WTC11 (cell line): ENCODE measurements at regions not wholly inside any gene's neighbourhood (a gene's known extent, or its start where the extent isn't known, plus 50 kb on each side); places are given as distances from the start of the nearest gene placed in this dataset.

Source experiments
- ESRRA ChIP-seq: sonication (generic); formaldehyde crosslinking; IDR thresholded peaks from 2 replicates; pipeline ENCODE4 v1.8.1; 2022; ENCODE audit warnings: mild to moderate bottlenecking, missing genetic modification reagents, borderline replicate concordance
- TF ChIP-seq, protein P1 (sequence below): fragments of 200-600 bp; IDR thresholded peaks from 2 replicates; pipeline ENCODE4 v1.8.0; 2022; ENCODE audit warnings: antibody characterized with exemption
- TF ChIP-seq, protein P2 (sequence below): sonication (generic); formaldehyde crosslinking; IDR thresholded peaks from 2 replicates; pipeline ENCODE4 v1.8.0; 2022; ENCODE audit warnings: mild to moderate bottlenecking, missing genetic modification reagents
- TF ChIP-seq, protein P3 (sequence below): sonication (generic); formaldehyde crosslinking; IDR thresholded peaks from 2 replicates; pipeline ENCODE4 v1.8.0; 2022; ENCODE audit warnings: mild to moderate bottlenecking, missing genetic modification reagents
- TF ChIP-seq, protein P4 (sequence below): sonication (generic); formaldehyde crosslinking; IDR thresholded peaks from 2 replicates; pipeline ENCODE4 v1.8.0; 2022; ENCODE audit warnings: missing genetic modification reagents

DNA sequence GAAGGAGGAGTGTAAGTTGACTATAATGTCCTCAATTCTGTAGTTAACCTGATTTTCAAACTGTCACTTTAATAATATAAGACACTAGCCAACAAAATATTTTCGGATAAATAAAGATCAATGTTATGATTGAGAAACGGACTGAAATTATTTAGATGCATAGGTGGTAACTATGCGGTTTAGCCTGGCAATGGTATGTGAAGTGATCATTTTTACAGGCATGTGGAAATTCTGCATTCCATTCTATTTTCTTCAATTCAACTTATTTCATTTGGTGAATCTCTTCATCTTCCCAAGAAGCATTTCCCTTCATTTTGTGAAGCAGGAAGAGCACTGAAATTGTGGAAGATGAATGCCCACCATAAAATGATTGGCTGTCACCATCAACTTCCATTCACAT, 1457.5 kb upstream of the CDH9 start:
- TF ChIP-seq, protein P1, sequence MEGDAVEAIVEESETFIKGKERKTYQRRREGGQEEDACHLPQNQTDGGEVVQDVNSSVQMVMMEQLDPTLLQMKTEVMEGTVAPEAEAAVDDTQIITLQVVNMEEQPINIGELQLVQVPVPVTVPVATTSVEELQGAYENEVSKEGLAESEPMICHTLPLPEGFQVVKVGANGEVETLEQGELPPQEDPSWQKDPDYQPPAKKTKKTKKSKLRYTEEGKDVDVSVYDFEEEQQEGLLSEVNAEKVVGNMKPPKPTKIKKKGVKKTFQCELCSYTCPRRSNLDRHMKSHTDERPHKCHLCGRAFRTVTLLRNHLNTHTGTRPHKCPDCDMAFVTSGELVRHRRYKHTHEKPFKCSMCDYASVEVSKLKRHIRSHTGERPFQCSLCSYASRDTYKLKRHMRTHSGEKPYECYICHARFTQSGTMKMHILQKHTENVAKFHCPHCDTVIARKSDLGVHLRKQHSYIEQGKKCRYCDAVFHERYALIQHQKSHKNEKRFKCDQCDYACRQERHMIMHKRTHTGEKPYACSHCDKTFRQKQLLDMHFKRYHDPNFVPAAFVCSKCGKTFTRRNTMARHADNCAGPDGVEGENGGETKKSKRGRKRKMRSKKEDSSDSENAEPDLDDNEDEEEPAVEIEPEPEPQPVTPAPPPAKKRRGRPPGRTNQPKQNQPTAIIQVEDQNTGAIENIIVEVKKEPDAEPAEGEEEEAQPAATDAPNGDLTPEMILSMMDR = no peak
- TF ChIP-seq ESRRA (CRISPR knock-in tag) = no peak
- TF ChIP-seq, protein P2, sequence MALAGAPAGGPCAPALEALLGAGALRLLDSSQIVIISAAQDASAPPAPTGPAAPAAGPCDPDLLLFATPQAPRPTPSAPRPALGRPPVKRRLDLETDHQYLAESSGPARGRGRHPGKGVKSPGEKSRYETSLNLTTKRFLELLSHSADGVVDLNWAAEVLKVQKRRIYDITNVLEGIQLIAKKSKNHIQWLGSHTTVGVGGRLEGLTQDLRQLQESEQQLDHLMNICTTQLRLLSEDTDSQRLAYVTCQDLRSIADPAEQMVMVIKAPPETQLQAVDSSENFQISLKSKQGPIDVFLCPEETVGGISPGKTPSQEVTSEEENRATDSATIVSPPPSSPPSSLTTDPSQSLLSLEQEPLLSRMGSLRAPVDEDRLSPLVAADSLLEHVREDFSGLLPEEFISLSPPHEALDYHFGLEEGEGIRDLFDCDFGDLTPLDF = no peak
- TF ChIP-seq, protein P3, sequence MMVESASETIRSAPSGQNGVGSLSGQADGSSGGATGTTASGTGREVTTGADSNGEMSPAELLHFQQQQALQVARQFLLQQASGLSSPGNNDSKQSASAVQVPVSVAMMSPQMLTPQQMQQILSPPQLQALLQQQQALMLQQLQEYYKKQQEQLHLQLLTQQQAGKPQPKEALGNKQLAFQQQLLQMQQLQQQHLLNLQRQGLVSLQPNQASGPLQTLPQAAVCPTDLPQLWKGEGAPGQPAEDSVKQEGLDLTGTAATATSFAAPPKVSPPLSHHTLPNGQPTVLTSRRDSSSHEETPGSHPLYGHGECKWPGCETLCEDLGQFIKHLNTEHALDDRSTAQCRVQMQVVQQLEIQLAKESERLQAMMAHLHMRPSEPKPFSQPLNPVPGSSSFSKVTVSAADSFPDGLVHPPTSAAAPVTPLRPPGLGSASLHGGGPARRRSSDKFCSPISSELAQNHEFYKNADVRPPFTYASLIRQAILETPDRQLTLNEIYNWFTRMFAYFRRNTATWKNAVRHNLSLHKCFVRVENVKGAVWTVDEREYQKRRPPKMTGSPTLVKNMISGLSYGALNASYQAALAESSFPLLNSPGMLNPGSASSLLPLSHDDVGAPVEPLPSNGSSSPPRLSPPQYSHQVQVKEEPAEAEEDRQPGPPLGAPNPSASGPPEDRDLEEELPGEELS (CRISPR knock-in tag) = no peak
- TF ChIP-seq, protein P4, sequence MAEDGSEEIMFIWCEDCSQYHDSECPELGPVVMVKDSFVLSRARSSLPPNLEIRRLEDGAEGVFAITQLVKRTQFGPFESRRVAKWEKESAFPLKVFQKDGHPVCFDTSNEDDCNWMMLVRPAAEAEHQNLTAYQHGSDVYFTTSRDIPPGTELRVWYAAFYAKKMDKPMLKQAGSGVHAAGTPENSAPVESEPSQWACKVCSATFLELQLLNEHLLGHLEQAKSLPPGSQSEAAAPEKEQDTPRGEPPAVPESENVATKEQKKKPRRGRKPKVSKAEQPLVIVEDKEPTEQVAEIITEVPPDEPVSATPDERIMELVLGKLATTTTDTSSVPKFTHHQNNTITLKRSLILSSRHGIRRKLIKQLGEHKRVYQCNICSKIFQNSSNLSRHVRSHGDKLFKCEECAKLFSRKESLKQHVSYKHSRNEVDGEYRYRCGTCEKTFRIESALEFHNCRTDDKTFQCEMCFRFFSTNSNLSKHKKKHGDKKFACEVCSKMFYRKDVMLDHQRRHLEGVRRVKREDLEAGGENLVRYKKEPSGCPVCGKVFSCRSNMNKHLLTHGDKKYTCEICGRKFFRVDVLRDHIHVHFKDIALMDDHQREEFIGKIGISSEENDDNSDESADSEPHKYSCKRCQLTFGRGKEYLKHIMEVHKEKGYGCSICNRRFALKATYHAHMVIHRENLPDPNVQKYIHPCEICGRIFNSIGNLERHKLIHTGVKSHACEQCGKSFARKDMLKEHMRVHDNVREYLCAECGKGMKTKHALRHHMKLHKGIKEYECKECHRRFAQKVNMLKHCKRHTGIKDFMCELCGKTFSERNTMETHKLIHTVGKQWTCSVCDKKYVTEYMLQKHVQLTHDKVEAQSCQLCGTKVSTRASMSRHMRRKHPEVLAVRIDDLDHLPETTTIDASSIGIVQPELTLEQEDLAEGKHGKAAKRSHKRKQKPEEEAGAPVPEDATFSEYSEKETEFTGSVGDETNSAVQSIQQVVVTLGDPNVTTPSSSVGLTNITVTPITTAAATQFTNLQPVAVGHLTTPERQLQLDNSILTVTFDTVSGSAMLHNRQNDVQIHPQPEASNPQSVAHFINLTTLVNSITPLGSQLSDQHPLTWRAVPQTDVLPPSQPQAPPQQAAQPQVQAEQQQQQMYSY (CRISPR knock-in tag) = no peak
